DOHH2 (cell line): ENCODE measurements at regions not wholly inside any gene's neighbourhood (a gene's known extent, or its start where the extent isn't known, plus 50 kb on each side); places are given as distances from the start of the nearest gene placed in this dataset.

Experiments
- H3F3A ChIP-seq: fragments of 200-600 bp; sonication (generic), shearing (Covaris generic); 2 replicates; pipeline ENCODE4 v1.6.0; 2016; ENCODE audit warnings: antibody characterized with exemption, mild to moderate bottlenecking; ENCODE audit not compliant: control insufficient read depth, insufficient read depth
- H3K27ac ChIP-seq: fragments of 200-600 bp; sonication (generic); 2 replicates; pipeline ENCODE4 v1.5.1; 2014; ENCODE audit warnings: low read depth, mild to moderate bottlenecking, low read length, moderate library complexity
- H3K27me3 ChIP-seq: fragments of 200-600 bp; sonication (generic); 2 replicates; pipeline ENCODE4 v1.6.1; 2014; ENCODE audit warnings: mild to moderate bottlenecking, low read length, mixed read lengths; ENCODE audit not compliant: control insufficient read depth
- H3K36me3 ChIP-seq: fragments of 200-600 bp; sonication (generic); 2 replicates; pipeline ENCODE4 v1.6.1; 2014; ENCODE audit warnings: mild to moderate bottlenecking, low read length, moderate library complexity, mixed read lengths; ENCODE audit not compliant: control insufficient read depth
- H3K4me1 ChIP-seq: fragments of 200-600 bp; sonication (generic); 2 replicates; pipeline ENCODE4 v1.6.1; 2014; ENCODE audit warnings: mild to moderate bottlenecking, low read length, mixed read lengths; ENCODE audit not compliant: control insufficient read depth
- H3K4me2 ChIP-seq: fragments of 200-600 bp; sonication (generic); 2 replicates; pipeline ENCODE4 v1.6.0; 2014; ENCODE audit warnings: mild to moderate bottlenecking, low read length, moderate library complexity
- H3K4me3 ChIP-seq: fragments of 200-600 bp; sonication (generic); 2 replicates; pipeline ENCODE4 v1.5.1; 2014; ENCODE audit warnings: mild to moderate bottlenecking, low read length, mixed read lengths
- H3K79me2 ChIP-seq: fragments of 200-600 bp; sonication (generic); 2 replicates; pipeline ENCODE4 v1.6.1; 2014; ENCODE audit warnings: mild to moderate bottlenecking, low read length, mixed read lengths; ENCODE audit not compliant: control insufficient read depth
- H3K9me2 ChIP-seq: fragments of 200-600 bp; sonication (generic); replicated peaks from 2 replicates; pipeline ENCODE4 v1.6.1; 2014; ENCODE audit warnings: mild to moderate bottlenecking, low read length, mixed read lengths; ENCODE audit not compliant: control insufficient read depth
- H3K9me3 ChIP-seq: fragments of 200-600 bp; sonication (generic); 2 replicates; pipeline ENCODE4 v1.6.1; 2014; ENCODE audit warnings: antibody characterized with exemption, low read length, mixed read lengths; ENCODE audit not compliant: control insufficient read depth, insufficient read depth
- H4K20me1 ChIP-seq: fragments of 200-600 bp; sonication (generic); 2 replicates; pipeline ENCODE4 v1.6.0; 2014; ENCODE audit warnings: low read depth, mild to moderate bottlenecking, antibody characterized with exemption, low read length, moderate library complexity; ENCODE audit not compliant: control insufficient read depth, insufficient read depth
- EZH2phosphoT487 ChIP-seq: fragments of 200-600 bp; sonication (generic); IDR thresholded peaks from 2 replicates; pipeline ENCODE4 v1.6.1; 2017; ENCODE audit warnings: borderline replicate concordance, mild to moderate bottlenecking, antibody characterized with exemption, low read length, moderate library complexity, mixed read lengths
- TF ChIP-seq, protein P1 (sequence below): fragments of 200-600 bp; sonication (generic); IDR thresholded peaks from one replicate; pipeline ENCODE4 v1.5.1; 2014; ENCODE audit warnings: antibody characterized with exemption, mild to moderate bottlenecking, low read depth, low read length; ENCODE audit not compliant: poor library complexity, severe bottlenecking

DNA sequence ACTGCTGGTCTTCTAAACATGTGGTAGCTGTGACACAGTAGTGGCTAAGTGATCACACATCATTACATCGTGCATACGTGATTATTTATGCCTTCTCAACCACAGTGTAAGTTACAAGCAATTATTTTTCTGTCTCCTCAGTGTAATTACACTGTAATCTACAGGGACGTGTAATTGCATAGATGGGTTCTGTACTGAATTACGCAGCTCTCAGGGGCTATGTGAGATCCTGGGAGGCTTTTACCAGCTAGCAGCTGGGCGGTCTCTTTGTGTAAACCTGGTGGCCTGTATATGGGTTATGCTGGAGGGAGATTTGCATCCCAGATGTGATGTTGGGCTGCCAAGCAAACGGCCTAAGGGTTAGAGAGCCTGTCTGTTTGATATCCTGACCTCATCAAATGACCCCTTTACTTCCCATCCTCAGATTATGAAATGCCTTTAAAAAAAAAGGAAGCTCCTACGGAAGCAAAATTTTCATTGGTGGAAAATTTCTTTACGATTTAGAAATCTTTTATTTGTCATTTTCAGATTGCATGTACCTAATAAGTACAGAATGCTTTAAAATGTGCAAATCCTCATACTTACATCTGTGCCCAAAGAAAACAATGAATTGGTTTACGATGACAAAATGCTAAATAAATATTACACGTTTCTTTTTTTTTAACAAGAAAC lies 402.8 kb upstream of the JAG1 start:
- no peaks in the 10 kb centered on the region for H3F3A ChIP-seq
- H3K4me2 ChIP-seq: no peak overlapping the region
- no peak overlapping the region for H3K4me3 ChIP-seq
- H3K27me3 ChIP-seq: no peaks in the 10 kb centered on the region
- H4K20me1 ChIP-seq: no peaks in the 10 kb centered on the region
- TF ChIP-seq EZH2phosphoT487: no peak
- TF ChIP-seq, protein P1, sequence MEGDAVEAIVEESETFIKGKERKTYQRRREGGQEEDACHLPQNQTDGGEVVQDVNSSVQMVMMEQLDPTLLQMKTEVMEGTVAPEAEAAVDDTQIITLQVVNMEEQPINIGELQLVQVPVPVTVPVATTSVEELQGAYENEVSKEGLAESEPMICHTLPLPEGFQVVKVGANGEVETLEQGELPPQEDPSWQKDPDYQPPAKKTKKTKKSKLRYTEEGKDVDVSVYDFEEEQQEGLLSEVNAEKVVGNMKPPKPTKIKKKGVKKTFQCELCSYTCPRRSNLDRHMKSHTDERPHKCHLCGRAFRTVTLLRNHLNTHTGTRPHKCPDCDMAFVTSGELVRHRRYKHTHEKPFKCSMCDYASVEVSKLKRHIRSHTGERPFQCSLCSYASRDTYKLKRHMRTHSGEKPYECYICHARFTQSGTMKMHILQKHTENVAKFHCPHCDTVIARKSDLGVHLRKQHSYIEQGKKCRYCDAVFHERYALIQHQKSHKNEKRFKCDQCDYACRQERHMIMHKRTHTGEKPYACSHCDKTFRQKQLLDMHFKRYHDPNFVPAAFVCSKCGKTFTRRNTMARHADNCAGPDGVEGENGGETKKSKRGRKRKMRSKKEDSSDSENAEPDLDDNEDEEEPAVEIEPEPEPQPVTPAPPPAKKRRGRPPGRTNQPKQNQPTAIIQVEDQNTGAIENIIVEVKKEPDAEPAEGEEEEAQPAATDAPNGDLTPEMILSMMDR: no peak
- H3K4me1 ChIP-seq: no peaks in the 10 kb centered on the region
- no peaks in the 10 kb centered on the region for H3K36me3 ChIP-seq
- no peaks in the 10 kb centered on the region for H3K9me3 ChIP-seq
- H3K27ac ChIP-seq: no peak overlapping the region
- H3K79me2 ChIP-seq: no peaks in the 10 kb centered on the region
- H3K9me2 ChIP-seq: no peaks in the 10 kb centered on the region

GRCh38 chr20:11077226-11077625 lies 403.4 kb upstream of the JAG1 start:
- no peak for TF ChIP-seq EZH2phosphoT487
- TF ChIP-seq, protein P1: no peak
- H3K4me3 ChIP-seq: no peak overlapping the region
- no peaks in the 10 kb centered on the region for H3K9me3 ChIP-seq
- no peaks in the 10 kb centered on the region for H3K79me2 ChIP-seq
- H3K4me1 ChIP-seq: no peaks in the 10 kb centered on the region
- no peaks in the 10 kb centered on the region for H3K36me3 ChIP-seq
- no peak overlapping the region for H3K4me2 ChIP-seq
- no peaks in the 10 kb centered on the region for H3F3A ChIP-seq
- no peak overlapping the region for H3K27ac ChIP-seq
- H4K20me1 ChIP-seq: no peaks in the 10 kb centered on the region
- no peaks in the 10 kb centered on the region for H3K27me3 ChIP-seq
- H3K9me2 ChIP-seq: no peaks in the 10 kb centered on the region

- Histone ChIP-seq H3K4me1 (no peaks in the 10 kb centered on the region), H3K27me3 (no peaks in the 10 kb centered on the region), H3K4me2 (no peak overlapping the region), H3K36me3 (no peaks in the 10 kb centered on the region), H3K9me2 (no peaks in the 10 kb centered on the region), H3K79me2 (no peaks in the 10 kb centered on the region), H3K9me3 (no peaks in the 10 kb centered on the region), H3K4me3 (no peak overlapping the region), H3F3A (no peaks in the 10 kb centered on the region), H4K20me1 (no peaks in the 10 kb centered on the region), H3K27ac (no peak overlapping the region)
- TF ChIP-seq, protein P1: no peak
- no peak for TF ChIP-seq EZH2phosphoT487
Measured at GRCh38 chr20:11080010-11080409, 406.2 kb upstream of the JAG1 start.
